ENCODE measurements at regions not wholly inside any gene's neighbourhood (a gene's known extent, or its start where the extent isn't known, plus 50 kb on each side); places are given as distances from the start of the nearest gene placed in this dataset.

DNA sequence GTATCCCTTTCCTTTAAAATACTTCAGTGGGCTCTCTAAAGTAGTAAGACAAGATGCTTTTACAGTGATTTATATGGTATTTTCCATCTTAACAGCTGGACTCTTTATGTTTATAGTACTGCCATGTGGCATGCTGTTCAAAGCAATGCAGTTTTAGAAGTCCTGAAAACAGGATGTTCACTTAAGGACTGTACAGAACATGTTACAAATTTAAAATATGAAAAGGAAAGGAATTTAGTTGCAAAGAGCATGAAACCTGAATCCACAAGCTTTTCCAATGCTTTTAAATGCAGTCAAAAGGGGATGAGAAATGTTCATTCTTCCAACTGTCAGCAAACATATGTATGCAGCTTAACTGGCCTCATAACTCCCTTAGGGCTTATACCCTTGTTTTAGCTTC lies 580.2 kb downstream of the EFNA5 start:
- no peak for DNase-seq (ENCODE audit: low read depth in 2 of 3, low spot score in 2 of 3)

DNA sequence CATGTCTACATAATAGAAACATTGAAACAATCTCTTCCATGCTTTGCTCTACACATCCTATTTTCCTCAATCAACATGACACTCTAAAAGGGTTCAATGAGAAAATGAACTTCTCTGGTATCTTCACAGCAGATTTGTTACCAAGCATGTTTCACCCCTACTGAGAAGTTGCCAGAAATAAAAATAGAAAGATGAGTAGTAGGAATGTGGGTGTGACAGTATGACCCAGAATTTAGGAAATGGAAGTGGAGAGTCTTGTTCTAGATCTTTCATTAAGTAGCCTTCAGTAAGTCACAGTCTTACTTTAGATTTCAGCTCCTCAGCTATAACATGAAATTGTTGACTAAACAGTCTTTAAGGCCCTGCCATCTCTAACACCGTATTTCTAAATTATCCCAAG lies 581.8 kb downstream of the EFNA5 start:
- DNase-seq (ENCODE audit: low read depth in 2 of 3, low spot score in 2 of 3) = no peak

DNA sequence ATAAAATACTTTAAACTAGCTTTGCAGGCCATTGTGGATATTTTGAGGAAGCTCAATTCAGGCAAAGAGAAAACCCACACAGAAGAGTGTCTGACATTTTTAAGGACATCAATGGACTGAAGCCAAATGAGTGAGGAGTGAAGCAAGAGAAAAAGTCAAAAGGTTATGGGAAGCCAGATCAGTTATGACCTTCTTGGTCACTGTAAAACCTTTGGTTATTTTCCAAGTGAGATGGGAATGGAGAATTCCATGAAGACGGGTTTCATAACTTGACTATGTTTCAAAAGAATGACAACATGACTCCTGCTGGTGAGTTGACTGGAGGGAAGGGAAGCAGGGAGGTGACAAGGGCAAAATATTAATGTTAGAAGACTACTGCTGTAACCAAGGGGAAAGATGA lies 585.2 kb downstream of the EFNA5 start:
- no peak for DNase-seq (ENCODE audit: low read depth in 2 of 3, low spot score in 2 of 3)

DNA sequence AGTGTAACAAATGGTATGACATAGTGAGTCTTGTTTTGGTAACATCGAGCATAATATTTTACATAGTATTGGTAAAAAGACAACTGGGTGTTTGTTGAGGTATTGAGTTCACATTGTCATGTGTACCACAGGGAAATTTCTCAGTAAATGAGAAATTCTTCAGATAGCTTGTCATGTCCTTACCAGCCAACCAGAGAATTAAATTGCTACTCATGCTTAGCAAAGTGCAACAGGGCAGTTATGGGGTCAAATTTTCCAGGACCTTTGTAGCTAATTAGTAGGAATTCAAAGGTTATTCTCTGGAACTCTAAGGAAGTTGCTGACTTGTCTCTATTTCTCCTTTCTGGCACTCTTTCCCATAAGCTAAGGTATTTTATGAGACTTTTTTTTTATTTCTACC lies 595.7 kb downstream of the EFNA5 start:
- no peak for DNase-seq (ENCODE audit: low read depth in 2 of 3, low spot score in 2 of 3)

DNA sequence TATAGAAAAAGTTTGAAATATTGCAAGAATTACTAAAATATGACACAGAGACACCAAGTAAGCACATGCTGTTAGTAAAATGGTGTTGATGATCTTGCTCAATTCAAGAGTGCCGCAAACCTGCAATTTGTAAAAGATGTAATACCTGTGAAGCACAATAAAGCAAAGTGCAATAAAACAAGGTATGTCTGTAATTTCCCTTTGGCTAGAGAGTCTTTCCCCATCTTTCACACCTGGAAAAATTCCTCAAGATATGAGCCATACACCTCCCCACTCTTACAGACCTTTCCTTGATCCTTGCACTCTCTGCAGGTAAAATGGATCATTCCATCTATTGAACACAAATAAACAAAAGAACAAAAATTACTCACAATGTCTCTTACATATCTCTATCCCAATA lies 597.8 kb downstream of the EFNA5 start:
- no peak for DNase-seq (ENCODE audit: low read depth in 2 of 3, low spot score in 2 of 3)

DNA sequence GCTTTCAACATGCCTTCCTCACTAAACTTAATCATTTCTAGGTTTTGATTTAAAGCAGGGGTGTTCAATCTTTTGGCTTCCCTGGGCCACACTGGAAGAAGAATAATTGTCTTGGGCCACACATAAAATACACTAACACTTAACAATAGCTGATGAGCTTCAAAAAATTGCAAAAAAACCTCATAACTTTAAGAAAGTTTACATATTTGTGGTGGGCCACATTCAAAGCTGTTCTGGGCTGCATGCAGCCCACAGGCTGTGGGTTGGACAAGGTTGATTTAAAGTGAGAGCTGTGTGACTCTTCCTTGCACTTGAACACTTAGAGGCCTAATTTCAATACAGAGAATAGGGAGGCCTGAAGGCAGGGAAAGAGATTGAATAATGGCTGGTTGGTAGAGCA lies 598.3 kb downstream of the EFNA5 start:
- no peak for DNase-seq (ENCODE audit: low read depth in 2 of 3, low spot score in 2 of 3)

DNA sequence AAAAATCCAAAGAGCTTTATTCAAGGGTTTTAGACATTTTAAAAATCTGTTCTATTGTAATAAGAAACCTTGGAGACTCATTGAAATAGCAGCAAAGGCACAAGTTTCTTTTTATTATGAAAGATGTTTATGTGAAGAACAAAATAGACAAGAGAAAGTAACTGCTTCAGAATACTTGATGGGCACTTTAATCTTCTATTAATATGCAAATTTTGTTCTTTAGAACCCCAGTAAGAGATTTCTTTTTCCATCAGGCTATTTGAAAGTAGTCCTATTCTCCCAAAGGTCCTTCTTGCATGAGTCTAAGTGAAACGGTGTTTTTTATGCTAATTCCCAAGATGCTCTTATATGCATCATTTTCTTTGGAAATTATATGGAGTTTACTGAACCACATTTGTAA lies 602.0 kb downstream of the EFNA5 start:
- no peak for DNase-seq (ENCODE audit: low read depth in 2 of 3, low spot score in 2 of 3)

DNA sequence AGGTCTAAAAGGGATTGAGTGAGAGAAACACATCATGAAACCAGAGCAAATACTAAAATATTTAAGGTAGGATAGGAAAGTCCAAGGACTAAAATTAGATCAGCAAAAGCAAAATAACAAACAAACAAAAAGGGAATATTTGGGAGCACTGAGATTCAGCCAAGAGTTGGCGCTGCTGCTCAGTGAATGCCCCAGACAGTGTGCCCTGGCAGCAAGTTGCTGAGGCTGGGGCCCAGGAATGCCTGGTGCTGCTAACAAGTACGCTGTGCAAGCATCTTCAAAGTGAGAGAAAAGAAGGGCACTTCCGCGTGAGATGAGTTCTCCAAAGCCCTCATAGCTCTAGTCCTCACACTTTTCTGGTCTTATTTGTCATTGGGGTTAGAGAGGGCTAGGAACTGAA lies 603.3 kb downstream of the EFNA5 start:
- no peak for DNase-seq (ENCODE audit: low read depth in 2 of 3, low spot score in 2 of 3)

DNA sequence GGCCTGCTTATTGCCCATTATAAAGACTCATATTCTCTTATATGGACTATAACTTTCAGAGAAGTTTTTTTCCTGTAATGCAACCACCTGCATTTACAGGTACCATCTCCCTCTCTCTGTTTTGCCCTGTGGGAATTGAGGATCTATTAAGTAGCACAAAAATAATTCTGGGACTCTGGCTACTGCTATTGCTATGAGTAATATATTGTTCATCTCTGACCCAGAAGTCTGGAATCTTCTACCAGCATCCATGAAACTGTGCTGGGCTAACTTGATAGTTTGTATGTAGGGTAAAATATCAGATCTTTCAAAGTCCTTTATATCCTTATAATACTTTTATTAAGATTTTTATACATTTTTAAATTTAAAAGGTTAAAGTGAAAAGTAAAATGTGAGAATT lies 607.2 kb downstream of the EFNA5 start:
- DNase-seq (ENCODE audit: low read depth in 2 of 3, low spot score in 2 of 3) = no peak

DNA sequence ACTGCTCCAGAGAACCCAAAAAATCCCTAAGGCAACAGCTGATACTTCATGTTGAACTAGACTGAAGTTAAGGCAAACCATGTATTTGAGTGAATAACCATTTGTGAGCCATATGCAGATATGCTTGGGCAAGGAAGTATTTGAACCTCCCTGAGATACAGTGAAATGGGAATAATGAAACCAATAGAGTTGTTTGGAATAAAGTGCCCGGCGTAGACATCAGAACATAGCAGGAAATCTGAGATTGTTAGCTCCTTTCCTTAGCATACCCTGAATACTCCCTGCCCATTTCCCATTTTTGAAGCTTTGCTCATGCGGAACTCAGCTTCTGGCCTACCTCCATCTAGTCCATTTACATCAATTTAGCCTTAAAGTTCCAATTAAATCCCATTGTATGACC lies 611.9 kb downstream of the EFNA5 start:
- DNase-seq (ENCODE audit: low read depth in 2 of 3, low spot score in 2 of 3) = no peak

DNA sequence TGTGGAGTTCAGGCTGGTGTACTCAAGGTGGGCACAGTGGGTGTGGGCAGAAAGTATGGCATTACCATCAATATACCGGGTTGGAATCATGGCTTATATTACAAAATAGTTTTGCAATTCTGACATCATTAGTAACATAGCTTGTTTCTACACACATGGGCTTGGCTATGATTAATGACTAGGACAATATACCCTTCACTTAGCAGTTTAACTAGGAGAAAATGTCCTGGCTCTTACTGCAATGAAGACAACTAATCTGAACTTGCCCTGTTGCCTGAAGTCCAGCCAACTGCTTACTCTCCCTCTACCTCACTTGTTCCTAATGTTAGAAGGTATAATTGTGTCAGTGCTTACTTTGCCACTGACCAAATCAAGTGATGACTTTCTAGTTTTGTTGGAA lies 612.5 kb downstream of the EFNA5 start:
- DNase-seq (ENCODE audit: low read depth in 2 of 3, low spot score in 2 of 3) = no peak

DNA sequence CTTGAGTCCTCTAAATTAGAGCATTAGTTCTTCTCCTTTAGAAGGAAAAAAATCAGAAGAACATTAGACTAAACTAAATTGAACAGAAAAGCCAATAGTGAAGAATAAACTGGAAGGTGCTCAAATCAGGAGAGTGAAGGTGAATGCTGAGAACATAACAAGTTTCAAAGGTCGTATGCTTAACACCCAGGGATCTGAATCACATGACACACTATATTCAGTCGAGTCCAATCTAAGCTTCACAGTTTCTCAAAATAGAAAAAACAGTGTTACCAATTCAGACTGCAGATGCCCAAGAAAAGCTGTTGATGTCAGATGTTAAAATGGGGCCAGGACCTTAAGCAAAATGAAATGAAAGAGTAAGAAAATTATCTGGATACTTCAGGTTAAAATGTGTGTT lies 614.5 kb downstream of the EFNA5 start:
- DNase-seq (ENCODE audit: low read depth in 2 of 3, low spot score in 2 of 3) = no peak

DNA sequence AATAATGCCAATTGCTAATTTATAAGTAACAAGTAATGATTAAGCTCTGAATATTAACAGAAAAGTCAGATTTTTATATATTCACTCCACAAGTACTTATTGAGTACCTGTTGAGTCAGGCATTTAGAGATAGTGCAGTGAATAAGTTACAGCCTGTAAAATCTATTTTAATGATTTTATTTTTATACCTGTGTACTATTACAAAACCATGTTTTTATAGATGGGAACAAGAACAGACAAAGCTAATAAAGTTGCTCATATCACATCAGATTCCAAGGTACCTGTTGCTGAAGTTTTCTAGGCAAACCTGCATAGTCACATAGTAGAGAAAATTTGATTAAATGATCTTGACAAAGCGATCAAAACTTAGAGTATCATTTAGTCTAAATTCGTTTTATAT lies 623.7 kb downstream of the EFNA5 start:
- no peak for DNase-seq (ENCODE audit: low read depth in 2 of 3, low spot score in 2 of 3)

DNA sequence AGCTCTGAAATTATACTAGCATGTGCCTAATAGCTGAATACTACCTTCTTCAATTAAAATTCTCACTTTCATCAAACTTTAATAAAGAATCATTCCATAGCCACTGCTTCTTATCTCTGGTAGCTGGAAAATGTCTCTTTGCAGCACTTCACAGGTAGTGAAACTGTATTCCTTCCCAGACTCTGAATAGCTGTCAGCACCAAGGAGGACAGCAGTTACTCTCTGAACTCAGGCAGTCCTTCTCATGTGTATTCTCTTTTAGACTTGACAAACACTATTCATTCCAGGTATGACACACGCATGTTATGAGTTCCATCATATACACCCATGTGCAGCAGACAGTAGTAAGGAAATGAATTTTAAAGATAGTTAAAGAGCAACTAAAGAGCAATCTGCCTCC lies 627.1 kb downstream of the EFNA5 start:
- DNase-seq (ENCODE audit: low read depth in 2 of 3, low spot score in 2 of 3) = no peak

DNA sequence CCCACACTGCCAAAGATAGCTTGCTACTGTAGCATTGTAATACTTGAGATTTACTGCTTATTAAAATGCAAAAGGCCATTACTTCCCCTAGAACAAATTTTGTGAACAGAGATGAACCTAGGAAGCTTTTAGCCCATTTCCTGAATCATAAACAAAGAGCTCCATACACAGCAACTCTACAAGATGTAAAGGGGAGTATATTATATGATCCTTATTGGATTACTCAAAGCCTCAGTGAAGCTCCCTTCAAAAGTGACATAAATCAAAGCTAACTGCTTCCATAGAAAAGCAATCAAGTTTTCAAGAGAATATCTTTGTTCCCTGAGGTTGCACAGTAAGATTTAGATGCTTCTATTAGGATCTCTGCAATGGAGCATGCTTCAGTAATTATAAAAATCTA lies 629.8 kb downstream of the EFNA5 start:
- no peak for DNase-seq (ENCODE audit: low read depth in 2 of 3, low spot score in 2 of 3)

DNA sequence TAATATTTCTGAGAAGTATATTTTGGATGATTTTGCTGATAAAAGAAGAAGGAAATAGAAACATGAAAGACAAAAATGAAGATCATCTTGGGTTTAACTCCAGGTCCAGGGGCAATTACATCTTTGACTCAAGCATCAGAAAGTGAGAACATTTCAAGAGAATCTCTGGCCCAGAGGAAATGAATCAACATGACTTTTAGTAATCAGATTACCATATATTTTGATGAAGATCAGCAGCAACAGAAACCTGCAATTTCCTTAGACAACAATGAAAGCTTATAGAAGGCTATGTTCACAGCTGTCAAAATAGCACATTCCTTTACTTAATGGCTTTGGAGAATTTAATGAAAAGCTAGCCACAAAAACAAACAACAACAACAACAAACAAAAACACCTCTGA lies 638.1 kb downstream of the EFNA5 start:
- no peak for DNase-seq (ENCODE audit: low read depth in 2 of 3, low spot score in 2 of 3)

DNA sequence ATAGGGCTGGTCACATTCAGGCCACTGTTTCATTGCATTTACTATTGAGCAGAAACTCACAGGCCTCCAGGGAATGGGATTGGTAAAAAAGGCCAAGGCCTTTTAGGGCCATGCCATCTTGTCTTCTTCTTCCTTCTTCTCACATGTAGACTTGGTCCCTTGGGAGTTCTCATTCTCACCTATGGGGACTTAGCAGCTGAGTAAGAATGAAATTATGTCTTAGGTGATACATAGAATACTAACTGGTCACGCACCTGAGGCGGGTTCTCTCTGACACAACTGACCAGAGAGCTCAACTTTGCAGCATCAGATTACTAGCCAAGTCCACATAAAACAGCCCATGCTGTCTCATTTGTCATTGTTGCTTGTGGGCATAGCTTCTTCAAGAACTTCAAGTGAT lies 641.8 kb downstream of the EFNA5 start:
- DNase-seq (ENCODE audit: low read depth in 2 of 3, low spot score in 2 of 3) = no peak

DNA sequence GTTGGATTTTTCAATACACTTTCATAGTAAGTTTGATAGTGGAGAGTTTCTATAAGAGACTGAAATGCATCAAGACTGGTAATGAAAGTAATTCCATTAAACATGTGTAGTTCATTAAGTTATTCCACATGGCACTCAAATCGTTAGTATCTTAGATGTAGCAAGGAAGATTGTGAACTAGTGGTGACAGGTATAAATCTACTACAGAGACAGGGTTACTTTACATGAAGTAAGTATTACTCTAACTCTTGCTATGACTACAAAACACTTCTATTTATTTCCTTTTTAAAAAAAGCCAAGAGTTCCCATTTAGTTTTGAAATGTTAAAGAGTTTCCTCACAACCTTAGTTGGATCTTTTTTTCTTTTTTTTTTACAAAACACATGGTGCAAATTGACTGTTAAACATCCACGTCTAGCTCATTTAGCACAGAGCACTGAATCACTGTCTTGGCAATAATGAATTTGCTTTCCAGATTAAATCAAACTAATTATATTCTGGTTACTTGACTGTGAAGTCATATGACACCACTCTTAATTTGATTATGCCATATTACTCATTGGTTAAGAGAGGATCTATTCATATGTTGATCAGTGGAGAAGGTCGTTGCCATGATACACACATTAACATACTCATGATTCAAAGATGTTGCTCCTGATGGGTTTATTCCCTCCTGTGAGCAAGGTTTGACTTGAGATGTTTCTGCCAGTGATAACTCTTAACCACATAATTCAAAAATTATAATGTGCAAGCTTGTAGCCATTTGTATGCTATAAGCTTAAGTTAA lies 644.8 kb downstream of the EFNA5 start:
- no peak for DNase-seq (ENCODE audit: low read depth in 2 of 3, low spot score in 2 of 3)

DNA sequence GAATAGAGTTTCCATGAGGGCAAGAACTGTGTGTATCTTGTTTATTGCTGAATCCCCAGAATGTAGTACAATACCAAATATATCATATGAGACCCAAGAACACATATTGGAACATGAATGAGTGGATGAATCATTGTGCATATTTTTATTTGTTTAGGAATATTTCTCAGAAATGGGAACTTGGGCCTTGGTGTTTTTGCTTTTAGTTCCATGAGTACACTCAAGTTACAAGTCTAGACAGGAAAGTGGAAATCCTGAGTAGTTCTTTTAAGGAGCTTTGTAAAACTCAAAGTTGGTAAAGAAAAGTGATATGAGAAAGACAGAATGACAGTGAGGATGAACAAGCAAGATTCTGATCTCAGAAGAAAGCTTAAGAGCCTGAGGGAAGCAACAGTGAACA lies 647.0 kb downstream of the EFNA5 start:
- no peak for DNase-seq (ENCODE audit: low read depth in 2 of 3, low spot score in 2 of 3)

DNA sequence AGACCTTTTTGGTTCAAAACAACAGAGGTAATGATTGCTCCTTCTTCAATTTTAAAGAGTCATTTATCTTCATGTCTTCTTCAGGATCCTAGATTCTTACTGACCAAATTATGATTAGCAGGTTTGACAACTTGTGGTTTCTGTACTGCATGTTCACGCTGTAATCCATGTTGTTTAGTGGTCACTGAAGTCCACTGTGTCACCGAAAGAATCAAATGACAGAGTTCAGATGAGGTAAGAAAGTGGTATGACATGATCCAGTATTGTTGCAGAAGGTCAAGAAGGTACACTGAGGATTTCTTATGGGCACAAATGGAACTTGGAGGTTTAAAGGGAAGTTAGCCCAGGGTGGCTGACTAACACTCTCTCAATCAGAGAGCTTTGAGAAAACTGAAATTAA lies 649.2 kb downstream of the EFNA5 start:
- DNase-seq (ENCODE audit: low read depth in 2 of 3, low spot score in 2 of 3) = no peak

DNA sequence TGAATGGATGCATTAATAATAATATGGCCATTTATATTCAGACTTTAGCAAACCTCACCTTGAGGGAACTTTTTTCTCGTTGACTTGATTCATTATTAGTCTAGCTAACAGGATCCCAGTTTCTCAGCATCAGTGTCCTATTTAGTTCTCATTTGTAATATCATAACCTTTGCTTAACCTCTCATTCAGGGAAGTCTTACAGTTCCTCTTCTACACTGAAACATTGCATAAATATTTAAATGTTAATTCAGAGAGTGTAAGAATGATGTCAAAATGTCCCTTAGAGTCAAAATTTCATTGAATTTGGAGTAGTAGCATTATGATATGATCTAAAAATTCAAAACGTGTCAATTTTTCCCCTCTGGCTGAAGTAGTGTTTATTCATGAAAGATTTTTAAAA lies 650.1 kb downstream of the EFNA5 start:
- no peak for DNase-seq (ENCODE audit: low read depth in 2 of 3, low spot score in 2 of 3)

DNA sequence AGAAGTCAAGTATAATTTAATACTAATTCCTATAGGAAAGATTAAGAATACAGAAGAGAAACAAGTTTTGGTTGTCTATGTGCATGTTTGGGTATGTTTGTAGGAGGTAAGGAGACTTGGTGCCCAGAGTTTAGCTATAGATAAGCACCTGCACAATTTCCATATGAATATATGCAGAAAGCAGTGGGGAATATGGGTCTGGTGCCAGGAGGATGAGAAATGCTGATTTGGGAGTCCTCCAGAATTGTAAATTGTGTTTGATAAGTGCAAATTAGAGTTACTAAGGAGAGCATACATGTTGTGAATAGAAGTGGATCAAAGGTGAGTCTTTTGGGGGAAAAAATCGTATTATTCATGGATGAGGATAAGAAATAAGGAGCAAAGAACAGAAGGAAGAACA lies 653.1 kb downstream of the EFNA5 start:
- no peak for DNase-seq (ENCODE audit: low read depth in 2 of 3, low spot score in 2 of 3)

DNA sequence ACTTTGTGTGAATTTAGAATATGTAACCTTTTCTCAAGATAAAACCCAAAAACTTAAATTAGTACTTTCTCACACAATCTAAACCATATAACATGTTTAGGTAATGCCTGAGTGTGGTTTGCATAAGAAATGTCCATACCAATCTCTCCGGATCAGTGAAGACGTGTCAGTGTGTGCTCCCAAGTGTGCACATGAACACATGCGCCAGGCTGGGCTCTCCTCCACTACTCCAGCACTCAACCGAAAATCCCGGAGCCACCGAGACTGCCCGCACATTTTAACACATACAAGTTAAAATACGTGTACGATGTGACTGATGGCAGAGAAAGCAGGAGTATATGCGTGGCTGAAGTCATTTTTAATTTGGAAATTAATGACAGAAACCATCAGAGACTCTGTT lies 658.4 kb downstream of the EFNA5 start:
- no peak for DNase-seq (ENCODE audit: low read depth in 2 of 3, low spot score in 2 of 3)

DNA sequence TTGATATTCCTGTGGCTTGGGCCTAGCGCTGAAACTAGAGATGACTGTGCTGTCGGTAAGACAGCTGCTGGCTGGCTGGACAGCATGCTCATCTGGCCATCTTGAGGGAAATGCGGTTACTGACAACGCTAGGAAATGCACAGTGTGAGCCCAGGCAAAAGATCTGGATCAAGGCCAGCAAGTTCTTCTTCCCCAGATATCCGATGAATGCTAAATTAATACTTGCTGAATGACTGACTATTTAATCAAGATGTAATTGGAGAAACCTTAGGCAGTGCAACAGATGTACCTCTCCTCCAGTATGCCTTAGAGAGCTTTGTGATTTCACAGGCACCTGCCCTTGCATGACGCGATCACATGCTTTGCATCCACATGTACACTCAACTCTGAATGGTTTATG lies 659.1 kb downstream of the EFNA5 start:
- no peak for DNase-seq (ENCODE audit: low read depth in 2 of 3, low spot score in 2 of 3)
